H1 (cell line): ENCODE measurements at regions not wholly inside any gene's neighbourhood (a gene's known extent, or its start where the extent isn't known, plus 50 kb on each side); places are given as distances from the start of the nearest gene placed in this dataset.

Experiments used
- CTCF ChIA-PET: fragments of 300-600 bp; sonication (Branson Sonifier 250); formaldehyde crosslinking; loops from one replicate; lab custom pipeline; 2021; ENCODE audit not compliant: partially characterized antibody; lab: Charles Lee
- POLR2A ChIA-PET: fragments of 300-600 bp; sonication (Branson Sonifier 250); formaldehyde crosslinking; loops from one replicate; lab custom pipeline; 2021; ENCODE audit warnings: inconsistent platforms; ENCODE audit not compliant: partially characterized antibody; lab: Charles Lee
- DNase-seq, 2 experiments: peaks; one replicate each; pipeline versions ENCODE4 v3.0.0 to v3.0.0-alpha.2; 2010 to 2022; ENCODE audit warnings: low spot score in 2 of 2, low read depth in 1 of 2, mixed read lengths in 1 of 2
- FAIRE-seq: peaks from 2 replicates; lab custom pipeline; 2011; peaks lifted over from hg19 to GRCh38; lab: Jason Lieb, UNC
- H2AFZ ChIP-seq: 2 replicates; pipeline ENCODE4 v1.8.1; 2012; ENCODE audit warnings: low read length, inconsistent platforms
- H2AK5ac ChIP-seq: 2 replicates; pipeline ENCODE4 v1.6.1; 2013; ENCODE audit warnings: low read depth, low read length
- H2BK120ac ChIP-seq: replicated peaks from 2 replicates; pipeline ENCODE3; 2013; ENCODE audit warnings: low read depth, low read length, inconsistent platforms
- H2BK12ac ChIP-seq: 2 replicates; pipeline ENCODE4 v1.6.1; 2013; ENCODE audit warnings: low read depth, low read length
- H2BK15ac ChIP-seq: 2 replicates; pipeline ENCODE4 v1.6.1; 2013; ENCODE audit warnings: low read length
- H2BK20ac ChIP-seq: 2 replicates; pipeline ENCODE4 v1.6.1; 2013; ENCODE audit warnings: low read length
- H2BK5ac ChIP-seq: 2 replicates; pipeline ENCODE4 v1.6.1; 2013; ENCODE audit warnings: low read depth, low read length
- H3K14ac ChIP-seq: 2 replicates; pipeline ENCODE4 v1.6.1; 2013; ENCODE audit warnings: inconsistent platforms; ENCODE audit not compliant: insufficient read length
- H3K18ac ChIP-seq: 2 replicates; pipeline ENCODE4 v1.6.1; 2013; ENCODE audit warnings: low read length; ENCODE audit errors: extremely low read depth
- H3K23ac ChIP-seq: 2 replicates; pipeline ENCODE4 v1.6.1; 2013; ENCODE audit warnings: inconsistent platforms; ENCODE audit not compliant: insufficient read length
- H3K23me2 ChIP-seq: 2 replicates; pipeline ENCODE4 v1.6.1; 2013; ENCODE audit warnings: low read depth, low read length
- H3K27ac ChIP-seq: 2 replicates; pipeline ENCODE4 v1.6.1; 2011; ENCODE audit warnings: low read depth, low read length, inconsistent platforms
- H3K27me3 ChIP-seq, 4 experiments: replicated peaks in 1 of 4; 1 replicate in 1 of 4; 2 replicates in 3 of 4; pipeline versions ENCODE4 v1.6.1 to v1.8.1; 2011 to 2013; ENCODE audit warnings: low read length in 3 of 4, mild to moderate bottlenecking in 3 of 4, inconsistent platforms in 2 of 4, mixed read lengths in 2 of 4, moderate library complexity in 1 of 4; ENCODE audit not compliant: control insufficient read depth in 3 of 4, insufficient read depth in 3 of 4; ENCODE audit errors: extremely low read depth in 1 of 4
- H3K36me3 ChIP-seq, 4 experiments: 2 replicates each; pipeline versions ENCODE4 v1.6.1 to v1.8.1; 2011 to 2013; ENCODE audit warnings: mild to moderate bottlenecking in 4 of 4, low read length in 3 of 4, moderate library complexity in 2 of 4, control low read depth in 1 of 4, inconsistent platforms in 1 of 4; ENCODE audit not compliant: insufficient read depth in 4 of 4, control insufficient read depth in 2 of 4
- H3K4ac ChIP-seq: replicated peaks from 2 replicates; pipeline ENCODE3; 2013; ENCODE audit warnings: low read length, low read depth, mixed read lengths, inconsistent platforms; ENCODE audit not compliant: insufficient read length
- H3K4me1 ChIP-seq, 4 experiments: replicated peaks in 1 of 4; 1 replicate in 1 of 4; 2 replicates in 3 of 4; pipeline versions ENCODE4 v1.6.1 to v1.8.1; 2011 to 2013; ENCODE audit warnings: low read length in 3 of 4, inconsistent platforms in 2 of 4, mixed read lengths in 1 of 4; ENCODE audit not compliant: insufficient read depth in 4 of 4, control insufficient read depth in 3 of 4
- H3K4me2 ChIP-seq, 2 experiments: 2 replicates each; pipeline versions ENCODE4 v1.6.1 to v1.8.1; 2011 to 2013; ENCODE audit warnings: low read depth in 2 of 2, low read length in 2 of 2, control low read depth in 1 of 2, inconsistent platforms in 1 of 2, mild to moderate bottlenecking in 1 of 2; ENCODE audit not compliant: insufficient read depth in 1 of 2
- H3K4me3 ChIP-seq, 4 experiments: fragments of 200-600, 300-600 bp in 1 of 4; sonication (generic), shearing (Covaris generic), sonication (Bioruptor Twin) in 1 of 4; 2 replicates each; pipeline versions ENCODE4 v1.5.1 to v1.8.1; 2011 to 2016; ENCODE audit warnings: low read length in 4 of 4, low read depth in 3 of 4, control low read depth in 2 of 4, inconsistent platforms in 2 of 4, mild to moderate bottlenecking in 2 of 4, mixed read lengths in 1 of 4, moderate library complexity in 1 of 4; ENCODE audit not compliant: insufficient read depth in 2 of 4; ENCODE audit errors: extremely low read depth in 1 of 4
- H3K56ac ChIP-seq: replicated peaks from 2 replicates; pipeline ENCODE3; 2013; ENCODE audit warnings: low read depth, mild to moderate bottlenecking, mixed read lengths, low read length, inconsistent platforms; ENCODE audit not compliant: insufficient read length
- H3K79me1 ChIP-seq: 2 replicates; pipeline ENCODE4 v1.6.1; 2013; ENCODE audit warnings: low read depth, low read length, control low read depth
- H3K79me2 ChIP-seq, 2 experiments: 2 replicates each; pipeline versions ENCODE4 v1.6.1 to v1.8.1; 2012 to 2013; ENCODE audit warnings: low read length in 2 of 2, mild to moderate bottlenecking in 2 of 2, inconsistent platforms in 1 of 2; ENCODE audit not compliant: insufficient read depth in 2 of 2, control insufficient read depth in 1 of 2
- H3K9ac ChIP-seq, 4 experiments: replicated peaks in 1 of 4; 1 replicate in 1 of 4; 2 replicates in 3 of 4; pipeline versions ENCODE4 v1.6.1 to v1.8.1; 2011 to 2013; ENCODE audit warnings: low read depth in 3 of 4, low read length in 3 of 4, control low read depth in 2 of 4, mild to moderate bottlenecking in 2 of 4, moderate library complexity in 2 of 4, inconsistent platforms in 1 of 4; ENCODE audit errors: extremely low read depth in 1 of 4
- H3K9me3 ChIP-seq, 2 experiments: 2 replicates each; pipeline versions ENCODE4 v1.6.1 to v1.8.1; 2012 to 2013; ENCODE audit warnings: mild to moderate bottlenecking in 2 of 2, moderate library complexity in 2 of 2, control low read depth in 1 of 2, inconsistent platforms in 1 of 2, low read depth in 1 of 2, low read length in 1 of 2, mixed read lengths in 1 of 2; ENCODE audit not compliant: insufficient read depth in 2 of 2
- H4K20me1 ChIP-seq, 2 experiments: replicated peaks in 1 of 2; 2 replicates each; pipeline versions ENCODE3 to v1.8.1; 2011 to 2013; ENCODE audit warnings: inconsistent platforms in 2 of 2, low read length in 2 of 2, mild to moderate bottlenecking in 1 of 2; ENCODE audit not compliant: insufficient read depth in 2 of 2, control insufficient read depth in 1 of 2
- H4K5ac ChIP-seq: 2 replicates; pipeline ENCODE4 v1.6.1; 2013; ENCODE audit warnings: low read length, low read depth, mixed read lengths, inconsistent platforms; ENCODE audit not compliant: insufficient read length
- H4K8ac ChIP-seq: 2 replicates; pipeline ENCODE4 v1.8.0; 2013; ENCODE audit warnings: mild to moderate bottlenecking, moderate library complexity, low read length, inconsistent platforms; ENCODE audit not compliant: insufficient read depth; ENCODE audit errors: extremely low read depth
- H4K91ac ChIP-seq: replicated peaks from 2 replicates; pipeline ENCODE3; 2013; ENCODE audit warnings: low read length, mixed read lengths, inconsistent platforms; ENCODE audit not compliant: insufficient read length
- CBX5 ChIP-seq: fragments of 300-800, 300-1000 bp; sonication (generic); IDR thresholded peaks from 2 replicates; pipeline ENCODE4 v1.7.1; 2016; ENCODE audit warnings: antibody characterized with exemption, low read length, low read depth
- CREB1 ChIP-seq: IDR thresholded peaks from 2 replicates; pipeline ENCODE4 v1.6.1; 2012; ENCODE audit warnings: inconsistent platforms
- GABPA ChIP-seq: IDR thresholded peaks from 2 replicates; pipeline ENCODE4 v1.6.1; 2011; ENCODE audit warnings: mild to moderate bottlenecking, low read length, moderate library complexity, borderline replicate concordance; ENCODE audit not compliant: insufficient read depth
- NRF1 ChIP-seq: IDR thresholded peaks from 2 replicates; pipeline ENCODE4 v1.6.1; 2011; ENCODE audit warnings: mild to moderate bottlenecking, low read depth, low read length, improper control_type of control experiment
- SIX5 ChIP-seq: IDR thresholded peaks from 2 replicates; pipeline ENCODE4 v1.6.1; 2011; ENCODE audit warnings: mild to moderate bottlenecking, low read depth, low read length
- TCF12 ChIP-seq: IDR thresholded peaks from 2 replicates; pipeline ENCODE4 v1.6.1; 2011; ENCODE audit warnings: low read depth, mild to moderate bottlenecking, low read length
- WGBS, 2 experiments: shearing (Covaris generic) in 1 of 2; methylation state at CpG; one replicate each; pipeline versions ENCODE4 v1.1.6 to v1.1.7; 2013 to 2015; ENCODE audit warnings: low lambda C conversion rate in 2 of 2, mixed read lengths in 2 of 2, inconsistent platforms in 1 of 2, low coverage in 1 of 2, missing lambda C conversion rate in 1 of 2; ENCODE audit not compliant: insufficient replicate concordance in 2 of 2, insufficient coverage in 1 of 2, insufficient read length in 1 of 2; ENCODE audit errors: extremely low coverage in 1 of 2, missing lambda C conversion rate in 1 of 2; 5-methylcytosine and 5-hydroxymethylcytosine counted together

GRCh38 chr2:53111004-53111403 is 656.6 kb upstream of the CHAC2 start:
- no peak overlapping the region for H3K4ac ChIP-seq
- H4K91ac ChIP-seq, result no peak overlapping the region
- no peak overlapping the region for H2BK120ac ChIP-seq
- no peak overlapping the region for H3K18ac ChIP-seq
- no peak overlapping the region; the same call in 1 of the 2 replicates for H3K27ac ChIP-seq
- no peaks in the 10 kb centered on the region for H3K27me3 ChIP-seq
- 72% methylated on average over 1 of the region's 1 CpG; no CpG with 5 or more reads in 1 of the 2 experiments for WGBS, 2 experiments
- no peak overlapping the region for H2AK5ac ChIP-seq
- ChIA-PET POLR2A (no interaction called here), CTCF (no interaction called here)
- H3K56ac ChIP-seq, result no peak overlapping the region
- H2BK12ac ChIP-seq, result no peak overlapping the region
- DNase-seq, result no peak
- H3K79me1 ChIP-seq, result no peaks in the 10 kb centered on the region
- FAIRE-seq, result no peak
- H3K4me2 ChIP-seq, result peak overlapping the region in 1 of 2 experiments; percentile 38; a peak in 2 of 4 replicates
- no peaks in the 10 kb centered on the region for H3K79me2 ChIP-seq
- no peak overlapping the region for H2BK5ac ChIP-seq
- H3K4me3 ChIP-seq, result no peak overlapping the region
- no peak overlapping the region for H3K14ac ChIP-seq
- H2AFZ ChIP-seq, result 0 out of 2 replicates have a peak overlapping the region, but pooled peaks have one; percentile 79
- H3K9ac ChIP-seq, result no peak overlapping the region; a peak in 1 of 7 replicates
- no peak overlapping the region for H2BK20ac ChIP-seq
- H3K36me3 ChIP-seq, result no peaks in the 10 kb centered on the region
- no peak overlapping the region for H2BK15ac ChIP-seq
- H3K4me1 ChIP-seq, result peaks cover 0 to 5% (median 2%) of the 10 kb centered on the region in 4 experiments; a peak in 4 of 7 replicates
- no peaks in the 10 kb centered on the region for H3K23me2 ChIP-seq
- H3K23ac ChIP-seq, result no peak overlapping the region
- TF ChIP-seq NRF1, result no peak
- TF ChIP-seq GABPA, result no peak
- TF ChIP-seq TCF12, result no peak
- no peak for TF ChIP-seq SIX5
- TF ChIP-seq CREB1, result no peak
- TF ChIP-seq CBX5, result no peak
- no peaks in the 10 kb centered on the region for H4K20me1 ChIP-seq
- H3K9me3 ChIP-seq, result no peaks in the 10 kb centered on the region
- H4K5ac ChIP-seq, result no peak overlapping the region
- no peak overlapping the region for H4K8ac ChIP-seq
